ENCODE measurements at regions not wholly inside any gene's neighbourhood (a gene's known extent, or its start where the extent isn't known, plus 50 kb on each side); places are given as distances from the start of the nearest gene placed in this dataset.
A peak's percentile ranks its signal among the peaks of the same experiment; 100 is the strongest.

GRCh38 chr2:240213476-240214421 is 73.3 kb upstream of the OTOS start:
- no peaks in the 10 kb centered on the region for H3K27me3 Mint-ChIP-seq
- H3K36me3 Mint-ChIP-seq, result no peaks in the 10 kb centered on the region
- H3K27ac Mint-ChIP-seq, result no peak overlapping the region
- no peak for TF ChIP-seq CTCF (conservative IDR thresholded peaks at IDR 0.05)
- peaks cover 5% of the 10 kb centered on the region for H3K4me1 Mint-ChIP-seq (ENCODE audit: unreplicated experiment)
- no peaks in the 10 kb centered on the region for H3K9me3 Mint-ChIP-seq
- peak; percentile 64 for DNase-seq (ENCODE audit: extremely low spot score, unreplicated experiment)
- H3K4me3 Mint-ChIP-seq, result no peak overlapping the region

- Mint-ChIP-seq H3K27ac (no peak overlapping the region), H3K4me1 (ENCODE audit: unreplicated experiment) (peaks cover 5% of the 10 kb centered on the region), H3K36me3 (no peaks in the 10 kb centered on the region), H3K9me3 (no peaks in the 10 kb centered on the region), H3K27me3 (peaks cover 6% of the 10 kb centered on the region), H3K4me3 (no peak overlapping the region)
- peak; percentile 59 for DNase-seq (ENCODE audit: extremely low spot score, unreplicated experiment)
- no peak for TF ChIP-seq CTCF (conservative IDR thresholded peaks at IDR 0.05)
Observed at GRCh38 chr2:240214790-240215675, 74.6 kb upstream of the OTOS start.

- Mint-ChIP-seq H3K36me3 (no peaks in the 10 kb centered on the region), H3K27me3 (peaks cover 11% of the 10 kb centered on the region), H3K4me1 (ENCODE audit: unreplicated experiment) (peaks cover 10% of the 10 kb centered on the region), H3K27ac (no peak overlapping the region), H3K9me3 (no peaks in the 10 kb centered on the region), H3K4me3 (no peak overlapping the region)
- DNase-seq (ENCODE audit: extremely low spot score, unreplicated experiment), result peak; percentile 60
- TF ChIP-seq CTCF (conservative IDR thresholded peaks at IDR 0.05), result no peak
Observed at GRCh38 chr2:240215676-240216051, 75.2 kb upstream of the OTOS start.

- no peak overlapping the region for H3K27ac Mint-ChIP-seq
- peak; percentile 45 for DNase-seq (ENCODE audit: extremely low spot score, unreplicated experiment)
- no peaks in the 10 kb centered on the region for H3K9me3 Mint-ChIP-seq
- TF ChIP-seq CTCF (conservative IDR thresholded peaks at IDR 0.05), result no peak
- no peaks in the 10 kb centered on the region for H3K36me3 Mint-ChIP-seq
- H3K4me1 Mint-ChIP-seq (ENCODE audit: unreplicated experiment), result peaks cover 12% of the 10 kb centered on the region
- H3K27me3 Mint-ChIP-seq, result peaks cover 11% of the 10 kb centered on the region
- H3K4me3 Mint-ChIP-seq, result no peak overlapping the region
Observed at GRCh38 chr2:240216167-240216566, 75.7 kb upstream of the OTOS start.

GRCh38 chr2:240217431-240218301 is 77.2 kb upstream of the OTOS start:
- Mint-ChIP-seq H3K27ac (no peak overlapping the region), H3K9me3 (peaks cover 5% of the 10 kb centered on the region), H3K4me1 (ENCODE audit: unreplicated experiment) (peaks cover 12% of the 10 kb centered on the region), H3K27me3 (peaks cover 11% of the 10 kb centered on the region), H3K36me3 (no peaks in the 10 kb centered on the region), H3K4me3 (no peak overlapping the region)
- no peak for DNase-seq (ENCODE audit: extremely low spot score, unreplicated experiment)
- TF ChIP-seq CTCF (conservative IDR thresholded peaks at IDR 0.05), result no peak

All from type B pancreatic cell (in vitro differentiated cells).